SJSA1 (cell line): ENCODE measurements at regions not wholly inside any gene's neighbourhood (a gene's known extent, or its start where the extent isn't known, plus 50 kb on each side); places are given as distances from the start of the nearest gene placed in this dataset.

Source experiments
- DNase-seq, 2 experiments: peaks; one replicate each; pipeline ENCODE4 v3.0.0-alpha.2; 2015 to 2020; ENCODE audit warnings: low spot score in 2 of 2, low read depth in 1 of 2
- H3K27ac ChIP-seq: fragments of 250-450 bp; sonication (Bioruptor Pico); 2 replicates; pipeline ENCODE4 v1.5.1; 2020; ENCODE audit warnings: mild to moderate bottlenecking, moderate library complexity
- H3K27me3 ChIP-seq: fragments of 250-450 bp; sonication (Bioruptor Pico); replicated peaks from 2 replicates; pipeline ENCODE4 v1.5.1; 2020; ENCODE audit warnings: mild to moderate bottlenecking, moderate library complexity
- H3K36me3 ChIP-seq: fragments of 250-450 bp; sonication (Bioruptor Pico); 2 replicates; pipeline ENCODE4 v1.5.1; 2020; ENCODE audit warnings: mild to moderate bottlenecking
- H3K4me1 ChIP-seq: fragments of 250-450 bp; sonication (Bioruptor Pico); replicated peaks from 2 replicates; pipeline ENCODE4 v1.6.1; 2021; ENCODE audit warnings: mild to moderate bottlenecking
- H3K4me3 ChIP-seq: fragments of 250-450 bp; sonication (Bioruptor Pico); 2 replicates; pipeline ENCODE4 v1.5.1; 2020; ENCODE audit warnings: mild to moderate bottlenecking
- H3K9me3 ChIP-seq: fragments of 250-450 bp; sonication (Bioruptor Pico); replicated peaks from 2 replicates; pipeline ENCODE4 v1.5.1; 2020; ENCODE audit warnings: mild to moderate bottlenecking

GRCh38 chr5:2569176-2569575 is 182.3 kb downstream of the IRX2 start:
- no peak for DNase-seq
- Histone ChIP-seq H3K9me3 (peaks cover 31% of the 10 kb centered on the region), H3K4me3 (no peak overlapping the region), H3K27me3 (no peaks in the 10 kb centered on the region), H3K4me1 (no peaks in the 10 kb centered on the region), H3K36me3 (no peaks in the 10 kb centered on the region), H3K27ac (no peak overlapping the region)

GRCh38 chr5:2566284-2566683 is 185.2 kb downstream of the IRX2 start:
- DNase-seq: no peak
- H3K4me1 ChIP-seq: no peaks in the 10 kb centered on the region
- no peak overlapping the region for H3K4me3 ChIP-seq
- no peak overlapping the region for H3K27ac ChIP-seq
- H3K9me3 ChIP-seq: peaks cover 43% of the 10 kb centered on the region
- no peaks in the 10 kb centered on the region for H3K27me3 ChIP-seq
- no peaks in the 10 kb centered on the region for H3K36me3 ChIP-seq

- H3K27me3 ChIP-seq: no peaks in the 10 kb centered on the region
- no peaks in the 10 kb centered on the region for H3K4me1 ChIP-seq
- no peak overlapping the region for H3K27ac ChIP-seq
- no peak for DNase-seq
- peaks cover 52% of the 10 kb centered on the region for H3K9me3 ChIP-seq
- no peaks in the 10 kb centered on the region for H3K36me3 ChIP-seq
- H3K4me3 ChIP-seq: no peak overlapping the region
Observed at GRCh38 chr5:2565147-2565546, 186.3 kb downstream of the IRX2 start.

GRCh38 chr5:2563046-2563445 is 188.4 kb downstream of the IRX2 start:
- DNase-seq: no peak
- Histone ChIP-seq H3K27ac (no peak overlapping the region), H3K9me3 (peaks cover 50% of the 10 kb centered on the region), H3K4me1 (no peaks in the 10 kb centered on the region), H3K4me3 (no peak overlapping the region), H3K36me3 (no peaks in the 10 kb centered on the region), H3K27me3 (no peaks in the 10 kb centered on the region)

- H3K9me3 ChIP-seq: peaks cover 58% of the 10 kb centered on the region
- H3K27me3 ChIP-seq: no peaks in the 10 kb centered on the region
- DNase-seq: peak in 1 of 2 experiments; percentile 34
- H3K36me3 ChIP-seq: no peaks in the 10 kb centered on the region
- H3K4me3 ChIP-seq: no peak overlapping the region
- H3K27ac ChIP-seq: no peak overlapping the region
- no peaks in the 10 kb centered on the region for H3K4me1 ChIP-seq
Observed at GRCh38 chr5:2562036-2562435, 189.4 kb downstream of the IRX2 start.

GRCh38 chr5:2560435-2560834 is 191.0 kb downstream of the IRX2 start:
- Histone ChIP-seq H3K27ac (no peak overlapping the region), H3K9me3 (peaks cover 68% of the 10 kb centered on the region), H3K4me1 (no peaks in the 10 kb centered on the region), H3K4me3 (no peak overlapping the region), H3K36me3 (no peaks in the 10 kb centered on the region), H3K27me3 (no peaks in the 10 kb centered on the region)
- no peak for DNase-seq

- Histone ChIP-seq H3K27me3 (no peaks in the 10 kb centered on the region), H3K9me3 (peaks cover 63% of the 10 kb centered on the region), H3K4me1 (no peaks in the 10 kb centered on the region), H3K27ac (no peak overlapping the region), H3K4me3 (no peak overlapping the region), H3K36me3 (no peaks in the 10 kb centered on the region)
- no peak for DNase-seq
Observed at GRCh38 chr5:2557435-2557834, 194.0 kb downstream of the IRX2 start.

- no peaks in the 10 kb centered on the region for H3K27me3 ChIP-seq
- DNase-seq: no peak
- no peaks in the 10 kb centered on the region for H3K4me1 ChIP-seq
- no peak overlapping the region for H3K27ac ChIP-seq
- H3K36me3 ChIP-seq: no peaks in the 10 kb centered on the region
- peaks cover 55% of the 10 kb centered on the region for H3K9me3 ChIP-seq
- no peak overlapping the region for H3K4me3 ChIP-seq
Observed at GRCh38 chr5:2556375-2556966, 195.0 kb downstream of the IRX2 start.

- no peak overlapping the region for H3K4me3 ChIP-seq
- no peaks in the 10 kb centered on the region for H3K4me1 ChIP-seq
- no peak overlapping the region for H3K27ac ChIP-seq
- no peaks in the 10 kb centered on the region for H3K27me3 ChIP-seq
- no peaks in the 10 kb centered on the region for H3K36me3 ChIP-seq
- peaks cover 46% of the 10 kb centered on the region for H3K9me3 ChIP-seq
- no peak for DNase-seq
Observed at GRCh38 chr5:2553611-2554010, 197.9 kb downstream of the IRX2 start.

GRCh38 chr5:2550509-2550908 is 201.0 kb downstream of the IRX2 start:
- no peak for DNase-seq
- Histone ChIP-seq H3K9me3 (peaks cover 31% of the 10 kb centered on the region), H3K27me3 (no peaks in the 10 kb centered on the region), H3K4me1 (no peaks in the 10 kb centered on the region), H3K27ac (no peak overlapping the region), H3K4me3 (no peak overlapping the region), H3K36me3 (no peaks in the 10 kb centered on the region)

- DNase-seq: no peak
- Histone ChIP-seq H3K9me3 (peaks cover 30% of the 10 kb centered on the region), H3K4me3 (no peak overlapping the region), H3K27me3 (no peaks in the 10 kb centered on the region), H3K4me1 (no peaks in the 10 kb centered on the region), H3K27ac (no peak overlapping the region), H3K36me3 (no peaks in the 10 kb centered on the region)
Observed at GRCh38 chr5:2549900-2550299, 201.6 kb downstream of the IRX2 start.

GRCh38 chr5:2549354-2549753 is 202.1 kb downstream of the IRX2 start:
- no peaks in the 10 kb centered on the region for H3K27me3 ChIP-seq

GRCh38 chr5:2546938-2547337 is 204.5 kb downstream of the IRX2 start:
- no peaks in the 10 kb centered on the region for H3K27me3 ChIP-seq
- no peak for DNase-seq
- no peaks in the 10 kb centered on the region for H3K36me3 ChIP-seq
- H3K4me3 ChIP-seq: no peak overlapping the region
- no peak overlapping the region for H3K27ac ChIP-seq
- no peaks in the 10 kb centered on the region for H3K4me1 ChIP-seq
- H3K9me3 ChIP-seq: peaks cover 44% of the 10 kb centered on the region

More at GRCh38 chr5:2549354-2549753, 202.1 kb downstream of the IRX2 start:
- Histone ChIP-seq H3K4me3 (no peak overlapping the region), H3K36me3 (no peaks in the 10 kb centered on the region), H3K27ac (no peak overlapping the region), H3K9me3 (peaks cover 28% of the 10 kb centered on the region), H3K4me1 (no peaks in the 10 kb centered on the region)
- DNase-seq: no peak

GRCh38 chr5:2544003-2544402 is 207.5 kb downstream of the IRX2 start:
- no peaks in the 10 kb centered on the region for H3K27me3 ChIP-seq
- peaks cover 39% of the 10 kb centered on the region for H3K9me3 ChIP-seq
- no peaks in the 10 kb centered on the region for H3K4me1 ChIP-seq
- no peaks in the 10 kb centered on the region for H3K36me3 ChIP-seq
- H3K4me3 ChIP-seq: no peak overlapping the region
- H3K27ac ChIP-seq: no peak overlapping the region
- peak in 1 of 2 experiments; percentile 23 for DNase-seq

GRCh38 chr5:2542821-2543220 is 208.7 kb downstream of the IRX2 start:
- Histone ChIP-seq H3K36me3 (no peaks in the 10 kb centered on the region), H3K9me3 (peaks cover 31% of the 10 kb centered on the region), H3K27ac (no peak overlapping the region), H3K27me3 (no peaks in the 10 kb centered on the region), H3K4me3 (no peak overlapping the region), H3K4me1 (no peaks in the 10 kb centered on the region)
- DNase-seq: no peak
